ENCODE measurements at regions not wholly inside any gene's neighbourhood (a gene's known extent, or its start where the extent isn't known, plus 50 kb on each side); places are given as distances from the start of the nearest gene placed in this dataset.

DNA sequence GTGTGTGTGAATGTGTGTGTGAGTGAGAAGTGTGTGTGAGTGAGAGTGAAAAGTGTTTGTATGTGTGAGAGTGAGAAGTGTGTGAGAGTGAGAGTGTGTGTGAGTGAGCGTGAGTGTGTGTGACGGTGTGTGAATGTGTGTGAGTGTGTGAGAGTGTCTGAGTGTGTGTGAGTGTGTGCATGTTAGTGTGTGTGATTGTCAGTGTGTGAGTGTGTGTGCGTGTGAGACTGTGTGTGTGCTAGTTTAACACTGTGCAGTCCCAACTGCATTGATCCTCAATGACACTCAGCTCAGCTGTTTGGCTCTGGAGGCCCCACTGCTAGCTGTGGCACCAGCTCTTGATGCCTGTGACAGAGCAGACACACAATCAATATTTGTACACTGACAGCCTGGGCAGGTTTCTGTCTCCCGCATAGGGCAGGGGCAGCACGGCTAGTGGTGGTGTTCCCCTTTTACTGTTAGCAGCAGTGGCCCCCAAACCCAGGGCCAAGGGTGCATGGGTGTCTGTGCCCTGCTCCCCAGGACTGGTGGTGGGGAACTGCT is 135.0 kb downstream of the INHBB start:
- TF ChIP-seq, protein P1, sequence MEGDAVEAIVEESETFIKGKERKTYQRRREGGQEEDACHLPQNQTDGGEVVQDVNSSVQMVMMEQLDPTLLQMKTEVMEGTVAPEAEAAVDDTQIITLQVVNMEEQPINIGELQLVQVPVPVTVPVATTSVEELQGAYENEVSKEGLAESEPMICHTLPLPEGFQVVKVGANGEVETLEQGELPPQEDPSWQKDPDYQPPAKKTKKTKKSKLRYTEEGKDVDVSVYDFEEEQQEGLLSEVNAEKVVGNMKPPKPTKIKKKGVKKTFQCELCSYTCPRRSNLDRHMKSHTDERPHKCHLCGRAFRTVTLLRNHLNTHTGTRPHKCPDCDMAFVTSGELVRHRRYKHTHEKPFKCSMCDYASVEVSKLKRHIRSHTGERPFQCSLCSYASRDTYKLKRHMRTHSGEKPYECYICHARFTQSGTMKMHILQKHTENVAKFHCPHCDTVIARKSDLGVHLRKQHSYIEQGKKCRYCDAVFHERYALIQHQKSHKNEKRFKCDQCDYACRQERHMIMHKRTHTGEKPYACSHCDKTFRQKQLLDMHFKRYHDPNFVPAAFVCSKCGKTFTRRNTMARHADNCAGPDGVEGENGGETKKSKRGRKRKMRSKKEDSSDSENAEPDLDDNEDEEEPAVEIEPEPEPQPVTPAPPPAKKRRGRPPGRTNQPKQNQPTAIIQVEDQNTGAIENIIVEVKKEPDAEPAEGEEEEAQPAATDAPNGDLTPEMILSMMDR (IDR thresholded peaks at IDR 0.05; ENCODE audit: low read depth, low read length) = no peak
- no peak for DNase-seq (ENCODE audit: extremely low read depth, low read depth)

DNA sequence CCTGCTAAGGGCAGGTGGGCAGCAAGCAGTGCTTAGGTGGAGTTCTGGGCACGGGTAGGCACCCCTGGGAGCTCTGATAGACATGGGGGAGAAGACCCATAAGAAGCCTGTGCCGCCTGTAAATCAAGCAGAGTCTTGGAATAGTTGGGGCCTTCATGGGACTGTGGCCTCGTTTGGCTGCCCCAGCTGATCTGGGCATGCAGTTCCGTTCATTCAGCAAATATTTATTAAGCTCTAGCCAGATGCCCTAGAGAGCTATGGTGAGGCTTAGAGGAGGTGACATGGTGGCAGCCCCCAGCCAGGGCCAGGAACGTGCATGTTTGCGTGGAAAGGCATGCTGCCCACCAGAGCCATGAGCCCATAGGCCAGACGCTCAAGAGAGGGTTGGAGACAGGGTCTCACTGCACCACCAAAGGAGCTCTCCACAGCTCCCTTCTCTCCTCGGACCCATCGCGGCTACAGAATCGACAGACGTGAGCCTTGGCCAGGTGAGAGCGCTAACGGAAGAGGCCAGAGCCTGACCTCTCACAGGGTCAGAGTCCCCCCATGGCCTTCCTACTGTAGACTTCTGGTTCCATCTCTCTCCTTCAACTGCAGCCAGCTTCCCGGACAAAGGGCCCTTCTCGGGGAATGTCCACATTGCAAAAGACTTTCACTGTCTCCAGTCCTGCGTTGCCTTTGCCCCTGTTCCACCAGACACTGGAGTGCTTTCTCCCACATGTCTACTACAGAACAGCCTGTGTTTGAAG is 135.7 kb downstream of the INHBB start:
- DNase-seq (ENCODE audit: extremely low read depth, low read depth) = no peak
- TF ChIP-seq, protein P1 (IDR thresholded peaks at IDR 0.05; ENCODE audit: low read depth, low read length) = no peak

DNA sequence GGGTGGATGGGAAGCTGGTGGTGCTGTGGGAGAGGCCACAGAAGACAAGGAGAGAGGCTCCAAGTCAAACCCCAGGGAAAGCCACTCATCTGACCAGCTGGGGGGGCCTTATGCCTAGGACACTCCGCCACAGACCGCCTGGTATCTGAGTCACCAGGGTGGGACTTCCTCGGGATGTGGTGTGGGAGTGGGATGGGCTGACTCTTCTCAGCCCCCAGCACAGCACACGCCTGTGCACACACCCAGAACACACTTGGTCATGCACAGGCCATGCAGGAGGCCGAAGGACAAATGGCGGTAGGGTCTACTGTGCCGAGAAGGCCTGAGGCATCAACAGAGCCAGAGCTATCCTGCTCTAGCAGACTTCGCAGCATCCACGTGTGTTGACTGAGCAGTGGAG is 136.4 kb downstream of the INHBB start:
- no peak for DNase-seq (ENCODE audit: extremely low read depth, low read depth)
- TF ChIP-seq, protein P1 (IDR thresholded peaks at IDR 0.05; ENCODE audit: low read depth, low read length) = no peak

DNA sequence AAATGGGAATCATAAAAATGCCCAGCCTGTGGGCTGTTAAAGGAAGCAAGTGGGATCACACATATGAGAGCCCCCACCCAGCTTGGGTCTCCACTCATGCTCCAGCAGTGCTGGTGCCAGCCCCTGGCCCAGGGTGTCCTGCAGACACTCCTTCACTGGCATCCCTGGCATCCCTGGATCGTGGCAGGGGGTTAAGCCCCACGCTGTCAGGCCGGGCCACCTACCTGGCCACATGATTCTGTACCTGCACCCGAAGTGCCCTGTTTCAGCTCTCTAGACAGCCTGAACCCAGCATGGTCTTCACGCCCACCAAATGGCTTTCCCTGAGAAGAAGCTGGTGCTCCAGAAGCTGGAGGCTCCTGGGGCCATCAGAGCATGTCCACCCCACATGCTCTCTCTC is 137.4 kb downstream of the INHBB start:
- no peak for DNase-seq (ENCODE audit: extremely low read depth, low read depth)
- TF ChIP-seq, protein P1 (IDR thresholded peaks at IDR 0.05; ENCODE audit: low read depth, low read length) = no peak

DNA sequence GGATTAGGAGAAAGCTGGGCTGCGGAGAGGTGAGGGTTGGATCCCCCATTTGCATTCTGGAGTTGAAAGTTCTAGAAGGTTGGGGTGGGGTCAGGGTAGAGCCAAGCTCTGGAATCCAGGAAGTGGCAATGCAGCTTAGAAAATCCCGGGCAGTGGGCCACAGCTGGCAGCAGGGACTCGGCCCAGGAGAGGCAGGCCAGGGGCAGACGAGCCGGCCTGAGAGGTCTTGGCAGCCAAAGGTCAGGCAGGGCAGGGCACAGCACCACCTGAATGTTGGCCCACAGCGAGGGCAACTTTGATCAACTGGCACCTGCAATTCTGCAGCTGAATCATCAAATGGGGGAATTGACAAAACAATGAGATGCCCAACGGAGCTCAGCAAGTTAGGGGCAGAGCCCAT is 139.2 kb downstream of the INHBB start:
- TF ChIP-seq, protein P1 (IDR thresholded peaks at IDR 0.05; ENCODE audit: low read depth, low read length) = no peak
- DNase-seq (ENCODE audit: extremely low read depth, low read depth) = no peak

DNA sequence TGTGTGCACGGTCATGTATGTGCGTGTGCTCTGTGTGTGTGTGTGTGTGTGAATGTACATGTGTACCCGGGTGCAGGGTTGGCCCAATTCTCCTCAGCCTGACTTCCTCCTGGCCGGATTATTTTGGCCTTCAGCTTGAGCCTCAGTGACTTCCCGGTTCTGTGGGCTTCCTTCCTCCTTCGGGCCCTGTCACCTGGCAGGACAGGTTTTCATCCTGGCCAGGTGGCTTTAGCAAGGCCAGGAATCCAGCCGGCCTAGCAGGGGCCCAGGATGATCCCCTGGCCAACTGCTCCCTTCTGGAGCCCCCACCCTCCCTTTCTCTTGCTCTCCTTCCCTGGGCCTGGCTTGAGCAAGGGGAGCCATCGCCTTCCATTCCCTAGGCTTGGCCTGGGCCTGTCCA is 140.5 kb downstream of the INHBB start:
- DNase-seq (ENCODE audit: extremely low read depth, low read depth) = no peak
- TF ChIP-seq, protein P1 (IDR thresholded peaks at IDR 0.05; ENCODE audit: low read depth, low read length) = no peak

DNA sequence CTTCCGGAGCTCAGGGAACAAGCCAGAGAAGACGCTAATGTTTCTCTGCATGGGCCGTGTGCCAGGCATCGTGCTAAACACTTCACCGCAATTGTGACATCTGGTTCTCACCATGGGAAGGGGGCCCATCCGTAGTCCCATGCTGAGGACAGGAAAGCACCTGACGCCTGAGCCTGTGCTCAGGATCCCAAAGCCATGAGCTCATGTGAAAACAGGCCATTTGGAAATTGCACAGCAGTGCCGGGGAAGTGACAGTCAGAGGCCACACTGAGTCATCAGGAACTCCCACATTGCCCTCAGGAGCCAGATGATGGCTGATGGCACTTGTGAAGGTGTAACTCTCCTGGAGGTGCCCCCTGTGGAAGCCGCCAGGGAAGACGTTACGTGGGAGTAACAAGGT is 141.0 kb downstream of the INHBB start:
- TF ChIP-seq, protein P1 (IDR thresholded peaks at IDR 0.05; ENCODE audit: low read depth, low read length) = no peak
- no peak for DNase-seq (ENCODE audit: extremely low read depth, low read depth)

Measured in AG09319 (cell line).